Caco-2 (cell line): ENCODE measurements at regions not wholly inside any gene's neighbourhood (a gene's known extent, or its start where the extent isn't known, plus 50 kb on each side); places are given as distances from the start of the nearest gene placed in this dataset.

Experiments used
- BruUV-seq: library from RNA; stranded (reverse); fragments of 400-500 nt; replicated peaks from 2 replicates; lab custom pipeline; 2021; lab: Mats Ljungman, UMichigan
- CTCF ChIA-PET: fragments of 300-600 bp; sonication (Branson Sonifier 250); formaldehyde crosslinking; loops from one replicate; lab custom pipeline; 2022; ENCODE audit warnings: antibody characterized with exemption; lab: Charles Lee
- POLR2A ChIA-PET: fragments of 300-600 bp; sonication (Branson Sonifier 250); formaldehyde crosslinking; loops from one replicate; lab custom pipeline; 2022; ENCODE audit warnings: antibody characterized with exemption; lab: Charles Lee
- DNase-seq, 2 experiments: peaks; one replicate each; pipeline versions ENCODE4 v3.0.0 to v3.0.0-alpha.2; 2020 to 2022
- H3K27me3 ChIP-seq: replicated peaks from 2 replicates; pipeline ENCODE4 v1.6.0; 2011; ENCODE audit warnings: low read length; ENCODE audit not compliant: control insufficient read depth, insufficient read depth
- H3K36me3 ChIP-seq: 2 replicates; pipeline ENCODE4 v1.5.1; 2011; ENCODE audit warnings: low read length; ENCODE audit not compliant: control insufficient read depth, insufficient read depth
- H3K4me1 ChIP-seq: fragments of 250-450 bp; sonication (Bioruptor Pico); 2 replicates; pipeline ENCODE4 v1.5.1; 2020; ENCODE audit warnings: mild to moderate bottlenecking
- H3K4me3 ChIP-seq: 2 replicates; pipeline ENCODE4 v1.5.1; 2011; ENCODE audit warnings: low read depth, mild to moderate bottlenecking, control low read depth, low read length
- H3K9me3 ChIP-seq: fragments of 250-450 bp; sonication (Bioruptor Pico); 2 replicates; pipeline ENCODE4 v1.5.1; 2020; ENCODE audit warnings: mild to moderate bottlenecking, moderate library complexity
- H3K27ac Mint-ChIP-seq: one replicate; pipeline ENCODE4 v1.8.0; 2022; ENCODE audit warnings: mixed read lengths; ENCODE audit not compliant: unreplicated experiment
- H3K27me3 Mint-ChIP-seq: one replicate; pipeline ENCODE4 v1.8.0; 2022; ENCODE audit warnings: mixed read lengths; ENCODE audit not compliant: insufficient read depth, unreplicated experiment
- H3K36me3 Mint-ChIP-seq: one replicate; pipeline ENCODE4 v1.8.0; 2022; ENCODE audit warnings: mild to moderate bottlenecking, mixed read lengths; ENCODE audit not compliant: insufficient read depth, unreplicated experiment
- H3K4me1 Mint-ChIP-seq: one replicate; pipeline ENCODE4 v1.8.0; 2022; ENCODE audit warnings: low read depth, mixed read lengths; ENCODE audit not compliant: unreplicated experiment
- H3K4me3 Mint-ChIP-seq: one replicate; pipeline ENCODE4 v1.8.0; 2022; ENCODE audit warnings: mild to moderate bottlenecking, moderate library complexity, mixed read lengths; ENCODE audit not compliant: unreplicated experiment
- H3K9me3 Mint-ChIP-seq: one replicate; pipeline ENCODE4 v1.8.0; 2022; ENCODE audit warnings: mixed read lengths; ENCODE audit not compliant: unreplicated experiment
- CTCF ChIP-seq, 2 experiments: fragments of 200-600 bp in 1 of 2; IDR thresholded peaks; 1 replicate in 1 of 2; 2 replicates in 1 of 2; pipeline versions ENCODE4 v1.5.1 to v1.8.0; 2011 to 2022; ENCODE audit warnings: antibody characterized with exemption in 1 of 2, control low read depth in 1 of 2, inconsistent platforms in 1 of 2, low read depth in 1 of 2, low read length in 1 of 2, mild to moderate bottlenecking in 1 of 2, moderate library complexity in 1 of 2; ENCODE audit not compliant: insufficient read depth in 1 of 2, severe bottlenecking in 1 of 2, unreplicated experiment in 1 of 2
- intact Hi-C: fragments of 100-400 bp; cut with micrococcal nuclease; formaldehyde crosslinking; loops from one replicate; pipeline ENCODE4 v1.10.0; 2022; ENCODE audit not compliant: unreplicated experiment

GRCh38 chr1:23610677-23611076 lies 51.4 kb upstream of the ID3 start:
- Mint-ChIP-seq H3K27me3 (no peaks in the 10 kb centered on the region), H3K9me3 (no peaks in the 10 kb centered on the region), H3K27ac (no peak overlapping the region), H3K4me1 (no peaks in the 10 kb centered on the region), H3K36me3 (no peaks in the 10 kb centered on the region), H3K4me3 (no peak overlapping the region)
- ChIA-PET CTCF (no interaction called here), POLR2A (no interaction called here)
- Histone ChIP-seq H3K27me3 (no peaks in the 10 kb centered on the region), H3K4me3 (no peak overlapping the region), H3K4me1 (no peaks in the 10 kb centered on the region), H3K9me3 (no peaks in the 10 kb centered on the region), H3K36me3 (no peaks in the 10 kb centered on the region)
- intact Hi-C loops = no loop called here
- DNase-seq = no peak
- BruUV-seq = no TSS peak
- TF ChIP-seq CTCF (IDR thresholded peaks at IDR 0.05; ENCODE audit: insufficient read depth in 1 of 2, low read depth in 1 of 2, low read length in 1 of 2, severe bottlenecking in 1 of 2, unreplicated experiment in 1 of 2) = no peak

- H3K9me3 ChIP-seq = no peaks in the 10 kb centered on the region
- no peak overlapping the region for H3K4me3 Mint-ChIP-seq
- H3K27me3 ChIP-seq = no peaks in the 10 kb centered on the region
- no peaks in the 10 kb centered on the region for H3K27me3 Mint-ChIP-seq
- DNase-seq = no peak
- ChIA-PET POLR2A (no interaction called here), CTCF (no interaction called here)
- no peaks in the 10 kb centered on the region for H3K9me3 Mint-ChIP-seq
- H3K4me1 ChIP-seq = no peaks in the 10 kb centered on the region
- H3K27ac Mint-ChIP-seq = no peak overlapping the region
- no peak overlapping the region for H3K4me3 ChIP-seq
- intact Hi-C loops = no loop called here
- no peaks in the 10 kb centered on the region for H3K4me1 Mint-ChIP-seq
- no TSS peak for BruUV-seq
- no peak for TF ChIP-seq CTCF (IDR thresholded peaks at IDR 0.05; ENCODE audit: insufficient read depth in 1 of 2, low read depth in 1 of 2, low read length in 1 of 2, severe bottlenecking in 1 of 2, unreplicated experiment in 1 of 2)
- H3K36me3 ChIP-seq = no peaks in the 10 kb centered on the region
- no peaks in the 10 kb centered on the region for H3K36me3 Mint-ChIP-seq
Measured at GRCh38 chr1:23609971-23610370, 50.7 kb upstream of the ID3 start.
